ENCODE measurements at regions not wholly inside any gene's neighbourhood (a gene's known extent, or its start where the extent isn't known, plus 50 kb on each side); places are given as distances from the start of the nearest gene placed in this dataset.

DNA sequence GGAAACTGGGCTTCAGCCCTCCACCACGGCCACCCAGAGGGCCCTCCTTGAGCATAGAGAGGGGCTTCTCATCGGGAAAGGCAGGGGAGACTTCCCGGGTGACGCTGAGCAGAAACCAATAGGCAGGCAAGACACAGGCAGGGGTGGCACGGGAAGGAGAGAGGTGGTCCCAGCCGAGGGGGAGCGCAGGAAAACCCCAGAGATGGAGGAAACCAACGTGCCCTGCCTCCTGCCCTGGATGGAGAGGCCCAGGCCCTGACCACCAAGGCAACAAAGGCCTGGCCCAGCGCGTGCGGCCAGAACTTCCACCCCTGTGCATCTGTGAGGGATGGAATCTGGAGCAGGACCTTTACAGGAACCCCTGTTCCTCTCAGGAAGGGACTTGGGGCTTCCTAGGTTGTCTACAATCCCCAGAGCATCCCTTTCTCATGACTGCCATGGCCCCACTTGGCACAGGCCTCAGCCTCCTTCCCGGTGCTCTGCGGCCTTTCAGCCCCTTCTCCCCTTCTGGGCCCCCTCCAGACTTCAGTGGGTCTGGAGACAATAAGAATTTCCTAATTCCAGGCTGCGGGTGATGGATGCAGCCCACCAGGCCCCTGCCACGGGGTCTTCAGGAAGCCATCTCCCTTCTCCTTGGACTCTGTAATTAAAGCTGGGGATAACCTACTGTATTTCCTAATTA is 137.0 kb upstream of the RET start:
- Histone ChIP-seq H3K27ac (ENCODE audit: low read length) (no peak overlapping the region), H3K4me3 (ENCODE audit: low read depth in 2 of 2, low read length in 2 of 2) (no peak overlapping the region), H3K4me1 (ENCODE audit: control insufficient read depth, insufficient read depth, low read length) (peaks cover 5% of the 10 kb centered on the region; the same call in 1 of the 2 replicates), H3K36me3 (ENCODE audit: control insufficient read depth, insufficient read depth, low read length) (no peaks in the 10 kb centered on the region), H3K9me3 (ENCODE audit: control insufficient read depth, insufficient read depth, low read depth, low read length) (no peaks in the 10 kb centered on the region), H3K27me3 (ENCODE audit: control insufficient read depth, insufficient read depth, low read length) (no peaks in the 10 kb centered on the region)
- TF ChIP-seq SIN3A (IDR thresholded peaks at IDR 0.05; ENCODE audit: borderline replicate concordance, insufficient read depth, low read depth, low read length) = no peak
- no peak for DNase-seq (ENCODE audit: low read depth, low spot score)
- POLR2A ChIA-PET = no interaction called here
- CTCF ChIA-PET = interaction anchor here (0.6 kb wide), 1 partner anchor 75 kb away, joined by 3 read pairs; no protein-coding TSS in a partner anchor
- ATAC-seq = no peak
- no TSS peak for BruUV-seq (replicated peaks)
- in situ Hi-C loops (cut with HindIII; ENCODE audit: low pct_unique_long_range_greater_than_20kb, low sequenced_read_pairs) (no loop called here), intact Hi-C loops (cut with micrococcal nuclease; ENCODE audit: unreplicated experiment) (no loop called here)

DNA sequence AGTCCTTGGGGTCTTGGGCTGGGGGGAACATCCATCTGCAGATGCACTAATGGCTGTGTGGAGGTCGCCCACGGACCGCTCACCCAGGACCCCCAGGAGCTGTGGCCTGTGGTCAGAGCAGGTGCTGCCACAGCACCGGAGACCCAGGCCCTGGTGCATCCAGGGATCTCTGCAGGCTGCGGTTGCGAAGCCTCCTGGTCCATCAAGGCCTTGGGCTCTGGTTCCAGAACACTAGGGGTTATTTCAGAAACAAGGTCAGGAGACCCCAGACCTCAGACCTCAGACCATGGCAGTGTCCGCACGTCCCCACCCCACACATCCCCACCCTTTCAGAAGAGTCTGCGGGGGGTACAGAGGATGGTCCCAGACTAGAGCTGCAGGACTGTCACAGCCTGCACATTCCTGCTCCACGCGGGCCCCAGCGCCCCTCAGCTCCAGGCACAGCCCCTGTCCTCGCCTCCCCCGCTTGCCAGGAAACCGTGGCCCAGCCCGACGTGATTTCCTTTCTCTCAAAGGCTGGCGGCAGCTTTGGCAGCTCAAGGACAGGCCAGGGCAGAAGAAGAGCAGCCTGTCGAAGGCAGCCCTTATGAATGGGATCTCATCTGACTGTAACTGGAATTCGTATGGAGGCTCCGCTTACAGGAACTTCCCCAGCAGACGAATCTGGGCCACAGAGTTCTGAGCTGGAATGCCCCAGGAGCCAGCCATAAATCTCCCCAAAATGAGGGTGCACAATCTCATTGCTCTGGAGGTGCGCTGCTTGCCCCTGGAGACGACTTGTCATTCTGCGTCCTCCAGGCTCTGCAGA is 136.2 kb upstream of the RET start:
- Histone ChIP-seq H3K9me3 (ENCODE audit: control insufficient read depth, insufficient read depth, low read depth, low read length) (no peaks in the 10 kb centered on the region), H3K27me3 (ENCODE audit: control insufficient read depth, insufficient read depth, low read length) (no peaks in the 10 kb centered on the region), H3K27ac (ENCODE audit: low read length) (no peak overlapping the region), H3K36me3 (ENCODE audit: control insufficient read depth, insufficient read depth, low read length) (no peaks in the 10 kb centered on the region), H3K4me1 (ENCODE audit: control insufficient read depth, insufficient read depth, low read length) (peaks cover 5% of the 10 kb centered on the region; the same call in 1 of the 2 replicates), H3K4me3 (ENCODE audit: low read depth in 2 of 2, low read length in 2 of 2) (no peak overlapping the region)
- no peak for TF ChIP-seq POLR2AphosphoS5 (IDR thresholded peaks at IDR 0.05; ENCODE audit: low read depth, low read length)
- in situ Hi-C loops (cut with HindIII; ENCODE audit: low pct_unique_long_range_greater_than_20kb, low sequenced_read_pairs) = no loop called here
- CTCF ChIA-PET = interaction anchor here (0.6 kb wide), 1 partner anchor 14 kb away, joined by 8 read pairs; no protein-coding TSS in a partner anchor
- peak; percentile 42 for ATAC-seq
- BruUV-seq (replicated peaks) = no TSS peak
- DNase-seq (ENCODE audit: low read depth, low spot score) = no peak
- POLR2A ChIA-PET = no interaction called here
- intact Hi-C loops (cut with micrococcal nuclease; ENCODE audit: unreplicated experiment) = no loop called here

DNA sequence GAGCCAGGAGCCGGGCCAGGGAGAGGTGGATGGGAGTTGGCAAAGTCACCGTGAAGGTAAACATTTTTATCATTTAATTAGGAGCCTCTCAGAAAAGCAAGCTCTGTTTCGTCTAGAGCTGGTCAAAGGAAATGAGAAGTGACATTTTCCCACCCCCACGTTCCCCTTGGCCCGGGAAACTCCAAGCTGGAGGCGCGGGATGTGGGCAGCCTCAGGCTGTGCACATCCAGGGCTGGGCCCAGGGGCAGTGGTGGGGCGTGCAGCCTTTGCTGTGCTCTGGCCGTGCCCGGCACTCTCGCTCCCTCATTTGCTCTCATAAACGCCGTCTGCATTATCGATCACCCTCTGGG is 135.6 kb upstream of the RET start:
- Histone ChIP-seq H3K4me3 (ENCODE audit: low read depth in 2 of 2, low read length in 2 of 2) (no peak overlapping the region), H3K27ac (ENCODE audit: low read length) (no peak overlapping the region), H3K27me3 (ENCODE audit: control insufficient read depth, insufficient read depth, low read length) (no peaks in the 10 kb centered on the region), H3K9me3 (ENCODE audit: control insufficient read depth, insufficient read depth, low read depth, low read length) (no peaks in the 10 kb centered on the region), H3K36me3 (ENCODE audit: control insufficient read depth, insufficient read depth, low read length) (no peaks in the 10 kb centered on the region), H3K4me1 (ENCODE audit: control insufficient read depth, insufficient read depth, low read length) (peaks cover 5% of the 10 kb centered on the region; the same call in 1 of the 2 replicates)
- peak; percentile 41 for ATAC-seq
- in situ Hi-C loops (cut with HindIII; ENCODE audit: low pct_unique_long_range_greater_than_20kb, low sequenced_read_pairs) (no loop called here), intact Hi-C loops (cut with micrococcal nuclease; ENCODE audit: unreplicated experiment) (no loop called here)
- ChIA-PET CTCF (no interaction called here), POLR2A (no interaction called here)
- TF ChIP-seq POLR2AphosphoS5 (IDR thresholded peaks at IDR 0.05; ENCODE audit: low read depth, low read length) = no peak
- TF ChIP-seq, protein P1, sequence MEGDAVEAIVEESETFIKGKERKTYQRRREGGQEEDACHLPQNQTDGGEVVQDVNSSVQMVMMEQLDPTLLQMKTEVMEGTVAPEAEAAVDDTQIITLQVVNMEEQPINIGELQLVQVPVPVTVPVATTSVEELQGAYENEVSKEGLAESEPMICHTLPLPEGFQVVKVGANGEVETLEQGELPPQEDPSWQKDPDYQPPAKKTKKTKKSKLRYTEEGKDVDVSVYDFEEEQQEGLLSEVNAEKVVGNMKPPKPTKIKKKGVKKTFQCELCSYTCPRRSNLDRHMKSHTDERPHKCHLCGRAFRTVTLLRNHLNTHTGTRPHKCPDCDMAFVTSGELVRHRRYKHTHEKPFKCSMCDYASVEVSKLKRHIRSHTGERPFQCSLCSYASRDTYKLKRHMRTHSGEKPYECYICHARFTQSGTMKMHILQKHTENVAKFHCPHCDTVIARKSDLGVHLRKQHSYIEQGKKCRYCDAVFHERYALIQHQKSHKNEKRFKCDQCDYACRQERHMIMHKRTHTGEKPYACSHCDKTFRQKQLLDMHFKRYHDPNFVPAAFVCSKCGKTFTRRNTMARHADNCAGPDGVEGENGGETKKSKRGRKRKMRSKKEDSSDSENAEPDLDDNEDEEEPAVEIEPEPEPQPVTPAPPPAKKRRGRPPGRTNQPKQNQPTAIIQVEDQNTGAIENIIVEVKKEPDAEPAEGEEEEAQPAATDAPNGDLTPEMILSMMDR (IDR thresholded peaks at IDR 0.05) = no peak
- TF ChIP-seq SIN3A (IDR thresholded peaks at IDR 0.05; ENCODE audit: borderline replicate concordance, insufficient read depth, low read depth, low read length) = no peak
- TF ChIP-seq, protein P2, sequence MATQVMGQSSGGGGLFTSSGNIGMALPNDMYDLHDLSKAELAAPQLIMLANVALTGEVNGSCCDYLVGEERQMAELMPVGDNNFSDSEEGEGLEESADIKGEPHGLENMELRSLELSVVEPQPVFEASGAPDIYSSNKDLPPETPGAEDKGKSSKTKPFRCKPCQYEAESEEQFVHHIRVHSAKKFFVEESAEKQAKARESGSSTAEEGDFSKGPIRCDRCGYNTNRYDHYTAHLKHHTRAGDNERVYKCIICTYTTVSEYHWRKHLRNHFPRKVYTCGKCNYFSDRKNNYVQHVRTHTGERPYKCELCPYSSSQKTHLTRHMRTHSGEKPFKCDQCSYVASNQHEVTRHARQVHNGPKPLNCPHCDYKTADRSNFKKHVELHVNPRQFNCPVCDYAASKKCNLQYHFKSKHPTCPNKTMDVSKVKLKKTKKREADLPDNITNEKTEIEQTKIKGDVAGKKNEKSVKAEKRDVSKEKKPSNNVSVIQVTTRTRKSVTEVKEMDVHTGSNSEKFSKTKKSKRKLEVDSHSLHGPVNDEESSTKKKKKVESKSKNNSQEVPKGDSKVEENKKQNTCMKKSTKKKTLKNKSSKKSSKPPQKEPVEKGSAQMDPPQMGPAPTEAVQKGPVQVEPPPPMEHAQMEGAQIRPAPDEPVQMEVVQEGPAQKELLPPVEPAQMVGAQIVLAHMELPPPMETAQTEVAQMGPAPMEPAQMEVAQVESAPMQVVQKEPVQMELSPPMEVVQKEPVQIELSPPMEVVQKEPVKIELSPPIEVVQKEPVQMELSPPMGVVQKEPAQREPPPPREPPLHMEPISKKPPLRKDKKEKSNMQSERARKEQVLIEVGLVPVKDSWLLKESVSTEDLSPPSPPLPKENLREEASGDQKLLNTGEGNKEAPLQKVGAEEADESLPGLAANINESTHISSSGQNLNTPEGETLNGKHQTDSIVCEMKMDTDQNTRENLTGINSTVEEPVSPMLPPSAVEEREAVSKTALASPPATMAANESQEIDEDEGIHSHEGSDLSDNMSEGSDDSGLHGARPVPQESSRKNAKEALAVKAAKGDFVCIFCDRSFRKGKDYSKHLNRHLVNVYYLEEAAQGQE (IDR thresholded peaks at IDR 0.05; ENCODE audit: insufficient read depth in 1 of 2, low read depth in 2 of 2, low read length in 1 of 2) = no peak
- no peak for TF ChIP-seq TCF7L2 (IDR thresholded peaks at IDR 0.05; ENCODE audit: low read depth, low read length)
- DNase-seq (ENCODE audit: low read depth, low spot score) = no peak
- BruUV-seq (replicated peaks) = no TSS peak
